HG02852 (cell line): ENCODE measurements at regions not wholly inside any gene's neighbourhood (a gene's known extent, or its start where the extent isn't known, plus 50 kb on each side); places are given as distances from the start of the nearest gene placed in this dataset.
A peak's percentile ranks its signal among the peaks of the same experiment; 100 is the strongest.
"Not testable (repeated sequence)": the region's sequence is repeated elsewhere in the genome, so short reads cannot be mapped to it uniquely, and the experiment has no call there.

Experiments used
- ATAC-seq: cut with Tn5 transposase; IDR thresholded peaks from one replicate; pipeline ENCODE4 v1.9.1; 2021; ENCODE audit warnings: mild to moderate bottlenecking, moderate library complexity; ENCODE audit not compliant: unreplicated experiment

DNA sequence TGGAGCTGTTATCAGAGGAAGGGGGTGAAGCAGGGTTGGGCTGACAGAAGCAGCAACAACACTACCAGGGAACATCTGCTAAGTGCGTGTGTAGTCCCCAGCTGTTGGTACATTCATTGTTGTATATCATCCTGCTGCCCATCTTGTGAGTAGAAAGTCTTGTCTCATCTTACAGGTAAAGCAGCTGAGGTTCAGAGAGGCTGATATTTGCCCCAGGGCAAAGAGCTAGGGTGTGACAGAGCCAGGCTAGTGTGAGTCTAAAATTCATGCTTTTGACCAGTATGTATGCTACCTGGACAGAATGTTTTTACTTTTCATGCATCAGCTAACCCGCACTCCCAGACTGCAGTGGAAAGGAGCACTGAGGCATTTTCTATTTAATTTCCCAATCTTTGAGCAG is 221.6 kb downstream of the STK31 start:
- no peak for ATAC-seq

DNA sequence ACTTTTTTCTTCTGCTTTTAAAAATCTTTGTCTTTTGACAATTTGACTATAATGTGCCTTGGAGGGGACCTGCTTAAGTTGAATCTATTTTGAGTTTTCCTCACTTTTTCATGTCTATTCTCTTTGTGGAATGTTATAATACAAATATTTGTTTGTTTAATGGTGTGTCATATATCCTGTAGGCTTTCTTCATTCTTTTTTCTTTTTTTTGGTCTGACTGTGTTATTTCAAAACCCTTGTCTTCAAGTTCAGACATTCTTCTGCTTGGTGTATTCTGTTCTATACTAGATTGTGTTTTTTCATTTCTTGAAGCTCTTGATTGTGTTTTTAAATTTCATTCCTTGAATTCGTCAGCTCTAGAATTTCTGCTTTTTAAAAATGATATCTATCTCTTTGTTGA is 228.2 kb downstream of the STK31 start:
- ATAC-seq, result no peak

DNA sequence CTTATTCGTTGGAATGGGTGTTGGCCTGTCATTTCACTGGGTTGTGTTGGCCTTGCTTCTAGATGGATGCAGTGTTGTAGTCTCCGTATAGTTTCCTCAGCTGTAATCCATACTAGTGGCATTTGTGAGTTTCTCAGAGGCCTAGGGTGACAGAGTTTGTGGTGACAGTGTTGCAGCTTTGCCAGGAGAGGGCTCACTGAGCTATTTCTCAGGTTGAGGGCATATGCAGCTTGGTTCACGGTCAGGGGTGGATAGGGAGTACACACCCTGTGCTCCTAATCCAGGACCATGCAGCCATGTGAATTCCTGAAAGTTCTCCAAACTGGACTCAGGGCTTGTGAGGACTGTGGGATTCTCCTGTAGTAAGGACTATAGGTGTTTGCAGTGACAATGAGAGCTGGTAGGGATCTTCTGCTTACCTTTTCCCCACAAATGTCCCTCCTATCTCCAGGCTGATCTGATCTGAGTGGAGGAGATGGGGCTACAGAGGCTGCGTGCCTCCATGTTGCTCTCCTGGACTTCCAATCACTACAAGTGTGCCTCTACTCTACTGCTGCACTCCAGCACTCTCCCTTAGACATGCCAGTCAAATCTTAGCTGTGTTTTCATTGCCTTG is 229.0 kb downstream of the STK31 start:
- peak; percentile 60 for ATAC-seq

DNA sequence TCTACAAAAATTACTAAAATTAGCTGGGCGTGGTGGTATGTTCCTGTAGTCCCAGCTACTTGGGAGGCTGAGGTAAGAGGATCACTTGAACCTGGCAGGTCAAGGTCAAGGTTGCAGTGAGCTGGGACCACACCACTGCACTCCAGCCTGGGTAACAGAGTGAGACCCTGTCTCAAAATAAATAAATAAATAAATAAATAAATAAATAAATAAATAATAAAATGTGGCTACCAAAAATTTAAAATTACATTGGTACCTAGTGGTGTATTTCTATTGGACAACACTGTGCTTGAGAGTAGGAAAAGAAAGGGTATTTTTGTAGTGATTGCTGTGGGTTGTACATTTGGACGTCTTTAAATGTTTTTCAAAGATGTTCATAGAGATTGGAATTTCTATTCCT is 229.7 kb downstream of the STK31 start:
- ATAC-seq, result not testable (repeated sequence)

DNA sequence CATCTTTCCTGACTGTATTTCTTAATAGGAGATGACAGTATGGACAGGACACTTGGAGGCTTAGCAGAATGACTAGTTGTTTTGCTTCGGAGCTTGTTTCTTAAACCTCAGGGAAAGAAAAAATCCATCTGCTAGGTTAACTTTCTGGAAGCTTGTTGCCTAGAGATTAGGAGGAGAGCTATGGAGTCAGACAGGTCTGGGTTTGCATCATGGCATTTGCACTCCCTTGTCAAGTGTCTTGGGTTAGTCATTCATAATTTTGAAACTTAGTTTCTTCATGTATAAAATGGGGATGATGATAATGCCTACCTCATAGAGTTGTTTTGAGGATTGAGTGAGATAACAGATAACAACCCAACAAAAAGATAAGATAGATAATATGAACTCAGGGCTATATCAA is 231.5 kb downstream of the STK31 start:
- no peak for ATAC-seq

DNA sequence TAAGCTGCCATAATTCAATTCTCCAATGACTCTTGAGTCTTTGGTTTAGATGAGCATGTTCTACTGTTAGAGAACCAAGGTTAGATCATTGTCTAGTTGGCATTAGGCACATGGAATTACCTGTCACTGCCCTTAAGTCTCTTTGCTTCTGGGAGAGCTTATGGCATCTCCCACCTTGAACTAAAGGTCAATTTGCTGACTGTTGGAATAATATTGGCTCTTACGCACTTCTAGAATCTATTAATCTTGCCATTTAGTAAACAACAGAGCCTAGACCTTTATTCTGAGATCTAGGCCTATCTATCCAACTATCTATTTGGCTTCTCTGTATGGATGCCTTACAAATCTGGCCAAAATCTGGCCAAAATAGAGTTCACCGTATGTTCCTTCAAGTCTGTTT is 232.0 kb downstream of the STK31 start:
- ATAC-seq, result no peak

DNA sequence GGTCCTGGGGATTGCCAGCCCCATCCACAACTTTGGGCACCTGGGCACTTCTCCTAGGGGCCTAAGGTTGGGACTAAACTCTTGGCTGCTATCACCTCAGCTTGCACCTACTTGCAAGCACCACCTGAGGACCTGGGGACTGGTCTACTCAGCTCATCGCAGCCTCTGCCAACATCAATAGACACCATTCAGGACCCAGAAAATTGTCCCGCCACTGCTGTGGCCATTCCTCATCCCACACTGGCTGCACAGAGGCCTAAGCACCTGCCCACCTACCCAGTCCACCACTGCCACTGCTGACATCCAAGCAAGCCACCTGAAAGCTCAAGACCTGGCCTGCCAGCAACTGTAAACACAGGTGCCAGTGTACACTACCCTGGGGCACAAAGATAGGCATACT is 234.1 kb downstream of the STK31 start:
- ATAC-seq, result no peak

DNA sequence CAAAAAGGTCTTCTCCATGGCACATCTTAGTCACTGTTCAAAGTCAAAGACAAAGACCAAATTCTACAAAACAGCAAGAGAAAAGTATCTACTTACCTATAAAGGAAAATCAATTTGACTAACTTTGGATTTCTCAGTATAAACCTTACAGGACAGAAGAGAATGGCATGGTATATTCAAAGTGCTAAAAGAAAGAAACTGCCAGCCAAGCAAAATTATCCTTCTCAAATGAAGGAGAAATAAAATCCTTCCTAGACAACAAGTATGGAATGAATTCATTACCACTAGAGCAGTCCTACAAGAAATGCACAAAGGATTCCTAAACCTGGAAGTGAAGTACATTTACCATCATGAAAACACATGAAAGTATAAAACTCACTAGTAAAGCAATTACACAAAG is 235.5 kb downstream of the STK31 start:
- no peak for ATAC-seq

DNA sequence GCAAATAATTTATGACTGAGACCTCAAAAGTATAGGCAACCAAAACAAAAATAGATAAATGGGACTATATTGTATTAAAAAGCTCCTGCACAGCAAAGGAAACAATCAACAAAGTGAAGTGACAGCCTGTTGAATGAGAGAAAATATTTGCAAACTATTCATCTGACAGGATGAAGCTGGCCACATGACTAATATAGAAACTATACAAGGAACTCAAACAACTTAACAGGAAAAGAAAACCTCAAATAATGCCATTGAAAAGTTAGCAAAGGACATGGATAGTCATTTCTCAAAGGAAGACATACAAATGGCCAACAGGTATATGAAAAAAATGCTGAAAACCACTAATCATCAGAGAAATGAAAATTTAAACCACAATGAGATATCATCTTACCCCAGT is 245.1 kb downstream of the STK31 start:
- no peak for ATAC-seq

DNA sequence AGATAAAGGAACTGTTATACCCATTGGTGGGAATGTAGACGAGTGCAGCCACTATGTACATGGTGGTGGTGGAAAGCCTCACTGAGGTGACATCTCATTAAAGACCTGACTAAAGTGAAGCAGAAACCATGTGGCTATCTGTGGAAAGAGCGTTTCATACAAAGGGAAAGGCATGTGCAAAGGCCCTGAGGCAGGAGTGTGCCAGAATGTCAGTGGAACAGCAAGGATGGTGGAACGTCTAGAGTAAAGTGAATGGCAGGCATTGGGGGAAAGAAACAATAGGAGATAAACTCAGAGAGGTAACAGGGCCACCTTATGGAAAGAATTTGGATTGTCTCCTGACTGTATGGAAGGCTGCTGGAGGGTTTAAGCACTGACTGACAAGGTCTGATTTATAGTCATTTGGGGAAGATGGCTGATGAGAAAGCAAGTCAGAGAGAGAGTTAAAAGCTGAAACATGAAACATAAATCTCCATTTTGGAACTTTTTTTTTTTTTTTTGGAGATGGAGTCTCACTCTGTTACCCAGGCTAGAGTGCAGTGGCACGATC is 245.7 kb downstream of the STK31 start:
- no peak for ATAC-seq

DNA sequence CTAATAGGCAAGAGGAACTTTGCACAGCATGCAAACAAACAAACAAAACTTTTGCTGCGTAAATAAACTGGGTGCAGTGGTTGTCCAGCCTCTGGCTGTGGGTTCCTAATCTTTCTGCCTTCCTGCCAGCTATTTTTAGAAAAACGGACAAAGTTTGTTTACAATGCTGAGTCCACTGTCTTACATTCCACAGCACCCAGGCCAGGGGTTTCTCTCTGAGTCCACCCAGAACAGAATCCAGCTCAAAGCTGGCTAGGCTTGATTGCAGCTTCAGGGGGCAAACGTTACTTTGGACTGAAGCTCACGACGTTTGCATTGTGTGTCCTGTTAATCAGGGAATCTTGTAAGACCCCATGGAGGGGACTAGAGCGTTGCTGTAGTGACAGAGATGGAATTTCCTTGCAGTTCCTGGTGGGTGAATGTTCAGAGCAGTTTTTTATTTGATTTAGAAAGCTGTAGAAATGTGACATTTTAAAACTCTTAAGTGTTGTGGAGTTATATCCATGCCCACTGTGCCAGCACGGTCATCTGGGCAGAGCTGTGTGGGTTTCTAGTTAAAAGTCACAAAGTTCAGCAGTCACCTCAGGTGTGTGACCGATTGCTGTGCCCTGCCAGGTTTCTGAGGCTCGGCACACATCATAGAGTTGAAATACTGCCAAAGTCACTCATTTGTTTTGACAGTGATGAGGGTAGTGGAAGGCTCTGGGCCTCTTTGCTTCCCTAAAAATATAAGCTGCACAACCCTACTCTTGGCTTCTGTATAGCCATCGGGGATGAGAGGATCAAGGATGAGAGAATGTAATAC is 247.0 kb downstream of the STK31 start:
- ATAC-seq, result no peak

DNA sequence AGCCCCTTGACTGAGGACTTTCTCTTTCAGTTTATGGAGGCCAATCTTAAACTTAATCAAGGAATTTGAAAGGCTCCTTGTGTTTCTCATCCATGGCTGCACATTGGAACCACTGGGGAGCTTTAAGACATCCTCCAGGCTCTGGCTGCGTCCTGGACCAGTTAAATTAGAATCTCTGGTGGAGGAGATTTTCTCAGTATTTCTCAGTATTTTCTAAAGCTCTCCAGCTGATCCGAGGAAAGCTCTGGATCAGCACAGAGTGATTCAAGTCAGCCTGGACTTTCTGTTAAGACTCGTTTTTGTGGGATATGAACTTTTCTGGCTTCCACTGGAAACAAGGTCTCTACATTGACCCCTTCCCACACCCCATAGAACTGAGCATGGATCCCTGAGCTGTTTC is 249.8 kb downstream of the STK31 start:
- ATAC-seq, result no peak

DNA sequence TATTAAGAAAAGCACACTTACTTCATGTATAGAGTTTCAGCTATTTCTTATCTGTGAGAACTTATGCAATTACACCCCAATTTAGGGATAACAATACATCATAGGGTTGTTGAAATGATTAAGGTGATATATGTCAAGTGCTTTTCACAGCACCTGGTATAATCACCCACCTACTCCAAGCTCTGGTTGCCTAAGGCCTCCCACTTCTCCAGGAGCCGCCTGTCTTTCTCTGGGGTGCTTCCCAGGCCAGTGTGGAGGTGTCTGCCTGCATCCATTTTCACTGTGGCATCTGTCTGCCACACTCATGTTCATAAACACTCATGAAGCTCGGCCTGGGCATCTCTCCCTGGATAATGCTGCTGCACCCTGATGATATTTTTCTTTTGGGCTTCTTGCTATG is 250.3 kb downstream of the STK31 start:
- no peak for ATAC-seq

DNA sequence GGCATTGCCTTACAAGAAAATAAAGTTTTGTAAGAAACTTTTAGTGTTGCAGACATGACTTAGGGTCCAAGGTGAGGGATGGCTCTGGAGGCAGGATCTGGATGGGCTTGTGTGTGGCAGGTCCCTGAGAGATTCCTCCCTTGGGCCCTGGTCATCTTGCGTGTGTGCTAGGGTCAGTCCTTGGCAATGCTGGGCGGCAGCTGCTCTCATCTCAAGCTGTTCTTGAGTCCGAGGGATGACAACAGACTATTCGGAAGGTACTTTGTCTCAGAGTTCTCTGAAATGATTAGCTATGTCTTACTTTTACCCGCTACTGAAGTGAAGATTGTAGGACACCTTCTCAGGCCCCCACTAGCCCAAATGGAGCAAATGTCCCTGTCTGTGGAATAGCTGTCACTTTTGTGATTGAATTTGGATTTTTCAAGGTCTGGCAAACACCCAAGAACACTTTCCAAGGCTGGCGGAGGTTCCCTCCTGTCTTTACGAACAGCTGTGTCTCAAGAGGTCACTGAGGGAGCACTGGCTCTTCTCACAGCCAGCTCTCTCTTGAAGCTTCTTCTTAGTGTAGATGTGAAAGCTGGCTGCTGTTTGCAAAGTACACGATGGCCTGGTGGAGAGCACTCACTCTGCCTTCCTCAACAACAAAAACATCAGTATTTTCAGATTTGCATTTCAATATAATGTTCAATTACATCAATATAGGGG is 253.6 kb downstream of the STK31 start:
- ATAC-seq, result no peak

DNA sequence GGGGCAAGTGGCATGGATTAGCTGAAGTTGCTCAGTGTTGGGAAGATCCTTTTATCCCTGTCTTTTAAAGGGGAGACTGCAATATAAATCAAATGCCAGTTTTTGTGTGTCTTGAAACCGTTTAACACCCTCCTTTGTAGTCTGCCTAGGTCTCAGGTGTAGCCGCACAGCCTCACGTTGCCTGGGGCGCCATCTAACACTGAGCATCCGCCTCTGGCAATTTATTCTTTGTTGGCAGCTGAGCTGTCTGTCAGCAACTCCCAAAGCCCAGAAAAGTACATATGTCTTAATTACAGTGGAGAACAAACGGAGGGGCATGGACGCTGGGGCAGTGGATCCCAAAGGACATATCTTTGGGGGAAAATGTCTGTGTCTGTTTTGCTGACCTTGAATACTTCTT is 254.7 kb downstream of the STK31 start:
- ATAC-seq, result no peak

DNA sequence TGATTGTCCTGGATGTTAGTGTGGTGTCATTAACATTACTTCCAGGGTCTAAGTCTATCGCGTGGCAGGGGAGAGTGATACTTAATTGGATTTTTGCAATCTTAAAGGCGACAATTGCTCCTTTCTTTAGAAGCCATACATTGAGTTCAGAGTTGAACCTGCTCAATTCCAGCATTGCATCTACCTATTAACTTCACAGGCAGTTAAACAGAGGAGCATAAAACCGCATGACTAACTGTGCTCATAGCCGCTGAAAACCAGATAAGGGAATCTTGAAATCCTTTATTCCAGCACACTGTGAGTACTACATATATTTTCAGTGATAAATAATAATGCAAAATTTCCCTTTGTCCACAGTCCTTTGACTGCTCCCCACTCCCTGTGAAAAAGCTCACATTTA is 255.3 kb downstream of the STK31 start:
- no peak for ATAC-seq

DNA sequence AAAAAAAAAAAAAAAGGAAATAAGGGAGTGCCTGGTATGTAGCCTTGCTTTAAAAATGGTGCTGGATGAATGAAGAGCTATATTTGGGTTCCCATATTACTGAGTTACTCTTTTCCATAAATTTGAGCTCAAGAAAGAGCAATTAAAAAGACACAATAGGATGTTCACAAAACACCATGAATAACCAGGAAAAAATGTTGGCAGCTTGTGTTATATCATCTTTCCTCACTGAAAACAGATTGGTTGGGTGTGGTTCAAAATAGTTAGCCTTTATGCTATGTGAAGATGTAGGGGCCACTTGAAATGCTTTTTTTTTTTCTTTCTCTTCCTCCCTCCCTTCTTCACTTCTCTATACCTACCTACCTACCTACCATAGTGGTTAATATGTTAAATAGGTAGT is 256.9 kb downstream of the STK31 start:
- no peak for ATAC-seq

DNA sequence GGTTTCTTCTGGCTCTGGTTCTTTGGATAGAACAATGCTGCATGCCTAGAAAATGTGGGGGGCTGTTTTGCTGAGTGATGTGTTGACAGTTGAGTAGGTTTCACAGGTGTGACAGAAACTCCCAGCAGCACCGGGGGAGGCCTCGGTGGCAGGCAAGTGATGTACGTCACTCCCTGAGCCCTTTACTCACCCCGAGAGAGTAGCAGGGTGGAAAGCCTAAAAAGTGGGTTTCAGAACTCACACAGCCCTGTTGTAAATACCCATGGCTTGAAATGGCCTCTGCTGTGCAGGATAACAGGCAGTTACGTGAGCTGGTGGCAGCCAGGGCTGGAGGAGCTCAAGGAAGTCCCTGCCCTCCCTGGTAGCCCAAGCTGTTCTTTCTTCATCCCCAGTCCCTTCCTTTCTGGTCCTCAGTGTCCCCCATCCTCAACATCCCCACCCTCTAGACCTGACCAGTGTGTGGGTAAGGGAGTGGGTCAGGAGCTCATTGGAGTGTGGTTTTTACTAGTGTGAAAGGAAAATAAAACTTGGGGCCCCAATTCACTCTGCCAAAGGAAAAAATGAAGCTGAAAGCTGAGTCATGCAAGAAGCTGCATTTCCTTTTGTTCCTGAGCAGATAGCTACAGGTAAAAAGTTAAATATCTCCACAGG is 258.1 kb downstream of the STK31 start:
- ATAC-seq, result no peak

DNA sequence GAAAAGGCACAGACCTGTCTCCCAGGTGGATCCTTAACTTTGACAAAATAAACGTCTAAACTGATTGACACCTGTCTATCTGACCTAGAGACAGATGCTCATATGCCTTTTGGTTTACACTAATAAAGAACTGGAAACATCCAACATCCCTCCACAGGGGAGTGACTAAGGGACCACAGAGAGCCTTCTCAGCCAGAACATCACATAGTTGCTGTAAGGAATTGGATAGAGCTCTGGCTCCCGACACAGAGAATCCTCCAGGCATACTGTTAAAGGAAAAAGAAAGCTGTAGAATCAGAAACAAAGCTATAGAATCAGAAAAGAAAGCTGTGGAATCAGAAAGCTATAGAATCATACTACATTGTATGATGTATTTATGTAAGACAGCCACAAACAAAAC is 258.8 kb downstream of the STK31 start:
- ATAC-seq, result no peak

DNA sequence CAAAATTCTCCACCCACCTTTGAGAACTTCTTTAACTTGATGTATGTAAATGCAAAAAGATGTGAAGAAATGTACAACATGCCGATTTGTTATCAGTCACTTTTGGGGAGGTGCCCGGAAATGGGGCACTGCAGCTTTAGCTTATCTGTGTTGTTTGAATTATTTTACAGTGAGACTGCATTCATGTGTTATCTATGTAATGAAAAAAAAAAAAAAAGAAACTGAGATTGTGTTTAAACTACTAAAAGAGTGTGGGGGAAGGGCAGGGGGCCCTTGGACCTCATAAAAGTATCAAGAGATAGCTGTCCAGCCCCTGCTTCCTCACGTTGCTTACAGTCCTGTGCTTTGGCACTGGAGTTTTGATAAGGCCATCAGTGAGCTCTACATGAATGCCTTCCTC is 259.4 kb downstream of the STK31 start:
- no peak for ATAC-seq

DNA sequence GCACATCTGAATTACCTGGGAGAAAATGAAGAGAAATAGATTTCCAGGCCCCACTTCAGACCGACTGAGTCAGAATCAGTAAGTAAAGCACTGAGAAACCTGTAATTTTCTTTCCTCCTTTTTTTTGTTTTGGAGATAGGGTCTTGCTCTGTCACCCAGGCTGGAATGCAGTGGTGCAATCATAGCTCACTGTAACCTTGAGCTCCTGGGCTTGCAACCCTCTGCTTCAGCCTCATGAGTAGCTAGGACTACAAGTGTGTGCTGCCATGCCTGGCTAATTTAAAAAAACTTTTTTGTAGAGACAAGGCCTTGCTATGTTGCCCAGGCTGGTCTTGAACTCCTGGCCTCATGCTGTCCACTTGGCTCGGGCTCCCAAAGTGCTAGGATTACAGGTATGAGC is 260.2 kb downstream of the STK31 start:
- no peak for ATAC-seq
